GM23338 (cell line): ENCODE measurements at regions not wholly inside any gene's neighbourhood (a gene's known extent, or its start where the extent isn't known, plus 50 kb on each side); places are given as distances from the start of the nearest gene placed in this dataset.

ENCODE experiments used
- CREB1 ChIP-seq: fragments of 250-450 bp; sonication (Bioruptor Pico); IDR thresholded peaks from 2 replicates; pipeline ENCODE4 v1.5.0; 2020; ENCODE audit warnings: low read depth, mild to moderate bottlenecking, moderate library complexity
- ETS1 ChIP-seq: IDR thresholded peaks from 2 replicates; pipeline ENCODE4 v1.6.1; 2016; ENCODE audit warnings: antibody characterized with exemption
- EZH2 ChIP-seq: fragments of 200-600 bp; sonication (generic); IDR thresholded peaks from one replicate; pipeline ENCODE4 v1.8.0; 2017; ENCODE audit warnings: antibody characterized with exemption, mild to moderate bottlenecking, low read depth; ENCODE audit not compliant: unreplicated experiment
- JUNB ChIP-seq: IDR thresholded peaks from one replicate; pipeline ENCODE4 v1.6.1; 2016; ENCODE audit warnings: antibody characterized with exemption; ENCODE audit not compliant: unreplicated experiment
- NANOG ChIP-seq: IDR thresholded peaks from 2 replicates; pipeline ENCODE4 v1.6.1; 2016; ENCODE audit warnings: antibody characterized with exemption, borderline replicate concordance
- POLR2AphosphoS5 ChIP-seq: IDR thresholded peaks from 2 replicates; pipeline ENCODE4 v1.6.1; 2016; ENCODE audit warnings: antibody characterized with exemption, low read depth
- REST ChIP-seq: IDR thresholded peaks from one replicate; pipeline ENCODE4 v1.6.1; 2018; ENCODE audit warnings: antibody characterized with exemption; ENCODE audit not compliant: unreplicated experiment
- STAT1 ChIP-seq: IDR thresholded peaks from one replicate; pipeline ENCODE4 v1.6.1; 2016; ENCODE audit warnings: antibody characterized with exemption; ENCODE audit not compliant: unreplicated experiment
- ZNF114 ChIP-seq: fragments of 250-450 bp; sonication (Bioruptor Pico); IDR thresholded peaks from 2 replicates; pipeline ENCODE4 v1.5.0; 2020; ENCODE audit warnings: mild to moderate bottlenecking, moderate library complexity
- ZNF331 ChIP-seq: fragments of 250-450 bp; sonication (Bioruptor Pico); IDR thresholded peaks from 2 replicates; pipeline ENCODE4 v1.5.0; 2020; ENCODE audit warnings: low read depth, mild to moderate bottlenecking, moderate library complexity
- ZNF462 ChIP-seq: fragments of 250-450 bp; sonication (Bioruptor Pico); IDR thresholded peaks from 2 replicates; pipeline ENCODE4 v1.5.0; 2020; ENCODE audit warnings: mild to moderate bottlenecking, moderate library complexity
- TF ChIP-seq, protein P1 (sequence below), 2 experiments: fragments of 200-600 bp in 1 of 2; sonication (generic) in 1 of 2; conservative IDR thresholded peaks; 2 replicates each; pipeline versions ENCODE4 v1.5.1 to v1.6.1; 2016 to 2017; ENCODE audit warnings: antibody characterized with exemption in 2 of 2, low read depth in 2 of 2, mild to moderate bottlenecking in 2 of 2, moderate library complexity in 1 of 2

- TF ChIP-seq, protein P1, sequence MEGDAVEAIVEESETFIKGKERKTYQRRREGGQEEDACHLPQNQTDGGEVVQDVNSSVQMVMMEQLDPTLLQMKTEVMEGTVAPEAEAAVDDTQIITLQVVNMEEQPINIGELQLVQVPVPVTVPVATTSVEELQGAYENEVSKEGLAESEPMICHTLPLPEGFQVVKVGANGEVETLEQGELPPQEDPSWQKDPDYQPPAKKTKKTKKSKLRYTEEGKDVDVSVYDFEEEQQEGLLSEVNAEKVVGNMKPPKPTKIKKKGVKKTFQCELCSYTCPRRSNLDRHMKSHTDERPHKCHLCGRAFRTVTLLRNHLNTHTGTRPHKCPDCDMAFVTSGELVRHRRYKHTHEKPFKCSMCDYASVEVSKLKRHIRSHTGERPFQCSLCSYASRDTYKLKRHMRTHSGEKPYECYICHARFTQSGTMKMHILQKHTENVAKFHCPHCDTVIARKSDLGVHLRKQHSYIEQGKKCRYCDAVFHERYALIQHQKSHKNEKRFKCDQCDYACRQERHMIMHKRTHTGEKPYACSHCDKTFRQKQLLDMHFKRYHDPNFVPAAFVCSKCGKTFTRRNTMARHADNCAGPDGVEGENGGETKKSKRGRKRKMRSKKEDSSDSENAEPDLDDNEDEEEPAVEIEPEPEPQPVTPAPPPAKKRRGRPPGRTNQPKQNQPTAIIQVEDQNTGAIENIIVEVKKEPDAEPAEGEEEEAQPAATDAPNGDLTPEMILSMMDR (conservative IDR thresholded peaks at IDR 0.05; ENCODE audit: low read depth in 2 of 2) = no peak
- TF ChIP-seq ZNF114 (CRISPR knock-in tag) (no peak), EZH2 (no peak), ZNF462 (CRISPR knock-in tag) (no peak), POLR2AphosphoS5 (no peak), REST (no peak), CREB1 (no peak), ETS1 (no peak), NANOG (no peak), ZNF331 (CRISPR knock-in tag) (no peak), JUNB (no peak), STAT1 (no peak)
These were observed 243.0 kb downstream of the SNX13 start for GRCh38 chr7:17697128-17697881.
